Stomach (tissue), 4 donors: ENCODE measurements at regions not wholly inside any gene's neighbourhood (a gene's known extent, or its start where the extent isn't known, plus 50 kb on each side); places are given as distances from the start of the nearest gene placed in this dataset.

ENCODE experiments used
- CTCF ChIP-seq, 7 experiments: fragments of 450-650 bp in 4 of 7; fragments of 200-600 bp in 3 of 7; sonication (generic) in 3 of 7; IDR thresholded peaks; one replicate each; pipeline ENCODE4 v1.5.1; 2016 to 2019; ENCODE audit warnings: antibody characterized with exemption in 7 of 7, control low read depth in 2 of 7, mild to moderate bottlenecking in 1 of 7
- POLR2A ChIP-seq, 4 donors: fragments of 450-650 bp; IDR thresholded peaks; one replicate each; pipeline ENCODE4 v1.6.1; 2016; ENCODE audit warnings: antibody characterized with exemption in 4 of 4, control low read depth in 2 of 4, mild to moderate bottlenecking in 1 of 4, moderate library complexity in 1 of 4

GRCh38 chrX:40465735-40466551, 114.8 kb upstream of the ATP6AP2 start:
- no peak for TF ChIP-seq CTCF (IDR thresholded peaks at IDR 0.05)
- TF ChIP-seq POLR2A (IDR thresholded peaks at IDR 0.05) = no peak
